SK-N-SH treated with all-trans-retinoic acid at 6 μM for 48 hours (cell line): ENCODE measurements at regions not wholly inside any gene's neighbourhood (a gene's known extent, or its start where the extent isn't known, plus 50 kb on each side); places are given as distances from the start of the nearest gene placed in this dataset.

Experiments used
- ATAC-seq: fragments of 200-7000 bp; cut with Tn5 transposase; 3 replicates; pipeline ENCODE4 v1.9.1; 2020; ENCODE audit warnings: mild to moderate bottlenecking, moderate library complexity
- ARNTL ChIP-seq: fragments of 450-650 bp; formaldehyde crosslinking; IDR thresholded peaks from 2 replicates; pipeline ENCODE4 v1.5.0; 2020; ENCODE audit warnings: low read depth, mild to moderate bottlenecking, moderate library complexity, borderline replicate concordance
- GLIS3 ChIP-seq: fragments of 250-450 bp; sonication (Bioruptor Pico); IDR thresholded peaks from 2 replicates; pipeline ENCODE4 v1.5.0; 2020; ENCODE audit warnings: mild to moderate bottlenecking, moderate library complexity
- ISL1 ChIP-seq: fragments of 250-450 bp; sonication (Bioruptor Pico); IDR thresholded peaks from 2 replicates; pipeline ENCODE4 v2.1.2; 2022; ENCODE audit warnings: mild to moderate bottlenecking, moderate library complexity
- OSR1 ChIP-seq: fragments of 250-450 bp; sonication (Bioruptor Pico); IDR thresholded peaks from 2 replicates; pipeline ENCODE4 v1.8.0; 2022; ENCODE audit warnings: moderate library complexity, mild to moderate bottlenecking, inconsistent platforms
- PPARA ChIP-seq: fragments of 250-450 bp; sonication (Bioruptor Pico); IDR thresholded peaks from 2 replicates; pipeline ENCODE4 v1.5.0; 2020; ENCODE audit warnings: mild to moderate bottlenecking, borderline replicate concordance
- RARB ChIP-seq: fragments of 250-450 bp; sonication (Bioruptor Pico); IDR thresholded peaks from 2 replicates; pipeline ENCODE4 v1.8.0; 2021; ENCODE audit warnings: mild to moderate bottlenecking, moderate library complexity
- SNAI2 ChIP-seq: fragments of 250-450 bp; sonication (Bioruptor Pico); IDR thresholded peaks from 2 replicates; pipeline ENCODE4 v1.5.0; 2020; ENCODE audit warnings: mild to moderate bottlenecking, moderate library complexity
- TCF4 ChIP-seq: fragments of 250-450 bp; sonication (Bioruptor Pico); IDR thresholded peaks from 2 replicates; pipeline ENCODE4 v1.8.0; 2021; ENCODE audit warnings: mild to moderate bottlenecking, moderate library complexity, borderline replicate concordance
- TOX ChIP-seq: fragments of 250-450 bp; sonication (Bioruptor Pico); IDR thresholded peaks from 2 replicates; pipeline ENCODE4 v1.8.0; 2021; ENCODE audit warnings: mild to moderate bottlenecking, moderate library complexity, borderline replicate concordance
- ZC3H10 ChIP-seq: fragments of 250-450 bp; sonication (Bioruptor Pico); IDR thresholded peaks from 2 replicates; pipeline ENCODE4 v1.5.1; 2021; ENCODE audit warnings: mild to moderate bottlenecking, moderate library complexity
- ZFP3 ChIP-seq: fragments of 250-450 bp; sonication (Bioruptor Pico); IDR thresholded peaks from 2 replicates; pipeline ENCODE4 v1.5.0; 2020; ENCODE audit warnings: mild to moderate bottlenecking, moderate library complexity
- ZFP30 ChIP-seq: fragments of 450-650 bp; formaldehyde crosslinking; IDR thresholded peaks from 2 replicates; pipeline ENCODE4 v1.5.0; 2022; ENCODE audit warnings: mild to moderate bottlenecking, moderate library complexity
- ZNF565 ChIP-seq: fragments of 450-650 bp; formaldehyde crosslinking; conservative IDR thresholded peaks from 2 replicates; pipeline ENCODE4 v1.5.0; 2020; ENCODE audit warnings: low read depth, mild to moderate bottlenecking, moderate library complexity
- ZNF70 ChIP-seq: fragments of 450-650 bp; formaldehyde crosslinking; IDR thresholded peaks from 2 replicates; pipeline ENCODE4 v1.5.0; 2020; ENCODE audit warnings: mild to moderate bottlenecking, moderate library complexity
- ZNF8 ChIP-seq: fragments of 450-650 bp; formaldehyde crosslinking; IDR thresholded peaks from 2 replicates; pipeline ENCODE4 v1.5.0; 2020; ENCODE audit warnings: mild to moderate bottlenecking, moderate library complexity
- TF ChIP-seq, protein P1 (sequence below): fragments of 250-450 bp; sonication (Bioruptor Pico); IDR thresholded peaks from 2 replicates; pipeline ENCODE4 v1.5.1; 2021; ENCODE audit warnings: mild to moderate bottlenecking, moderate library complexity
- TF ChIP-seq, protein P2 (sequence below): fragments of 250-450 bp; sonication (Bioruptor Pico); IDR thresholded peaks from 2 replicates; pipeline ENCODE4 v1.5.1; 2020; ENCODE audit warnings: low read depth, mild to moderate bottlenecking, moderate library complexity
- TF ChIP-seq, protein P3 (sequence below): fragments of 250-450 bp; sonication (Bioruptor Pico); IDR thresholded peaks from 2 replicates; pipeline ENCODE4 v1.8.0; 2020; ENCODE audit warnings: mild to moderate bottlenecking, moderate library complexity, borderline replicate concordance
- TF ChIP-seq, protein P4 (sequence below): fragments of 250-450 bp; sonication (Bioruptor Pico); IDR thresholded peaks from 2 replicates; pipeline ENCODE4 v1.8.0; 2021; ENCODE audit warnings: low read depth, mild to moderate bottlenecking, moderate library complexity, borderline replicate concordance
- TF ChIP-seq, protein P5 (sequence below): fragments of 250-450 bp; sonication (Bioruptor Pico); IDR thresholded peaks from 2 replicates; pipeline ENCODE4 v1.5.0; 2020; ENCODE audit warnings: mild to moderate bottlenecking, moderate library complexity

DNA sequence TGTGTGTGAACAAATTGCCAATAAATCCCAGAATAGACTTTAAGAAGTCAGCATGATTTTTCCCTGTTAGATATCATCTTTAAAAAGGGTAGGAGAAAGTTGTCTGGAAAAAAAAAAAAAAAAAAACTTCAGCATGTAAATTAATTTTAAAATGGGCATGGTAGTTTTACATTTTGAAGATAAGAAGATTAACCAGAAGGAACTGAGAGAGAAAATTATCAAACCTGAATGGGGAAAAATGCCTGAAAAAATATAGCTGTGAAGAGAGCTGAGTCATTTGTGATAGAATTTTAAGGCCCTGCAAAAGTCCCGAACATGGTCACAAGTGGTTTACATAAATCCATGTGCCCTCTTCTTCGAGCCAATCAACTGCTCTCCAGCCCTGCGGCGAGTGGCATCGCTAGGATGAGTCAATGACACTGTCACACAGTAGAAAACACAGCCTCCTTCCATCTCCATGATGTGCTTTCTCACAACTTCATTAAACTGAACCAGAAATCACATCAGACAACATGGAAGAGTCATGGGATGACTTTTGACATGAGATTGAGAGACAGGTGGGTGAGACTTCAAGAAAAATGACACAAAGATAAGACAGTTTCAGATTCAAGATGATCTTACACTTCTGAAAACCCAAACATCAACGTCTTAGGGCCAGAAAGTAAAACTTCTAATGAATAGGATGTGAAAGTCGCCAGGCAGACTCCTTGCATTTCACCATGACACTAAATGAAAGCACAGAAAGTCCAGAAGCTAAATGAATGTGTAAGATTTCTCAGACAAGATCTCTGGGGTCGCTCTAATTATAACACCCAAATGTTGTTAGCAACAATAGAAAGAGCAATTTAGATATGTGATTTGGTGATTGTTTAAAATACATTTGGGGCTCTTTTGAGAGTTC, 273.0 kb upstream of the ID2 start (continued):
- TF ChIP-seq, protein P1, sequence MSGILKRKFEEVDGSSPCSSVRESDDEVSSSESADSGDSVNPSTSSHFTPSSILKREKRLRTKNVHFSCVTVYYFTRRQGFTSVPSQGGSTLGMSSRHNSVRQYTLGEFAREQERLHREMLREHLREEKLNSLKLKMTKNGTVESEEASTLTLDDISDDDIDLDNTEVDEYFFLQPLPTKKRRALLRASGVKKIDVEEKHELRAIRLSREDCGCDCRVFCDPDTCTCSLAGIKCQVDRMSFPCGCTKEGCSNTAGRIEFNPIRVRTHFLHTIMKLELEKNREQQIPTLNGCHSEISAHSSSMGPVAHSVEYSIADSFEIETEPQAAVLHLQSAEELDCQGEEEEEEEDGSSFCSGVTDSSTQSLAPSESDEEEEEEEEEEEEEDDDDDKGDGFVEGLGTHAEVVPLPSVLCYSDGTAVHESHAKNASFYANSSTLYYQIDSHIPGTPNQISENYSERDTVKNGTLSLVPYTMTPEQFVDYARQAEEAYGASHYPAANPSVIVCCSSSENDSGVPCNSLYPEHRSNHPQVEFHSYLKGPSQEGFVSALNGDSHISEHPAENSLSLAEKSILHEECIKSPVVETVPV = no peak

DNA sequence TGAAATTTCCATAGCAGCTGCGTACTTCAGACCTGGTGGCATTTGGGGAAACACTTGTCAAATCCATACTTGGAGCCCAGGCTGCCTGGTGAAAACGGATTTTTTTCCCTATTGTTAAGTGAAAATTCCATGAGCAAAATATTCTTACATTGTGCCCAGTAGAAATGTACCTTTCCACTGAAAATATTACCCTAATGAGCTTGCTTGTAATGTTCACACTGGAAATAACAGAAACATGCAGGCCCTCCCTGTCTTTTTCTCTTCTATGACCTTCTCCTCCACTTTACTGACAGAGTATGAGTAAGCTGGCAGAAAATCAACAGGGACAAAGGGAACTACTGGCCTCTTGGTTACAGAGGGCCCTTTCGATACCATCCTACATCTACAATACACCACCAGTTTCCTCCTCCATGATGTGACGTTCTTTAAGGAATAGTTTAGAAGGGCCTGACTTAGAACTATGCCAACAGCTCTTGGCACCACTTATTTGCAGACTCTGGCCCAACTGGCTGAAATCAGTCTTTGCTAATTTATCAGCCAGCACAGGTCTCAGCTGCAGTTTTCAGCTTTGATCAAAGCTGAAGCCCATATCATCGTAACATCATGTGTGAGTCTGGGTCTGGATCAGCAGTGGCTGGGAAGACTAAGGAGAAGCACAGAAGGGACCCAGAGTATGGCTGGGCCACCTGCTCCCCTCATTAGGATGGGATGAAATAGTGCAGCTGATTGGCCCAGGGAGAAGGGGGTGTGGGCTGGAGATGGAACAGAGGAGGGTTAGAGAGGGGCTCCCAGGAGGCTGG, 272.2 kb upstream of the ID2 start:
- ATAC-seq = no peak

DNA sequence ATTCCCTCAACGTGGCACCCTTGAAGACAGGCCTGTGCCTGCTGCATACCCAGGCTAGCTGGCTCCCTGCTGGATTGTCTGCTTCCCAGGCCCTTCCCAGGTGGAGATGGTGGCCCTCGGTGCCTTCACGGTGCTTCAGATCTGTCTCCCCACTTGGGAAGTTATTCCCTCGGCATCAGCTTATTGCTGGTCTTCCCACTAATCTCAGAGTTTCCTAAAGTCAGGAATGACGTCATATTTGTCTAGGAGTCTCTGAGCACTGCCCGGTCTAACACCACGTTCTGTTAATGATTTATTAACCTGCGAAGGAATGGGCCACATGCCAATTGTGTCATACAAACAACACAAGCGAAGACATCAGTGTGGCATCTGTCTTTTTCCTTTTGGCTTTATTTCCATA, 269.8 kb upstream of the ID2 start:
- no peak for ATAC-seq
- TF ChIP-seq ISL1 (CRISPR knock-in tag) = no peak
- TF ChIP-seq RARB (CRISPR knock-in tag) = no peak
- no peak for TF ChIP-seq ZNF565 (CRISPR knock-in tag)
- no peak for TF ChIP-seq TOX (CRISPR knock-in tag)
- TF ChIP-seq TCF4 (CRISPR knock-in tag) = no peak
- no peak for TF ChIP-seq PPARA (CRISPR knock-in tag)
- TF ChIP-seq, protein P2, sequence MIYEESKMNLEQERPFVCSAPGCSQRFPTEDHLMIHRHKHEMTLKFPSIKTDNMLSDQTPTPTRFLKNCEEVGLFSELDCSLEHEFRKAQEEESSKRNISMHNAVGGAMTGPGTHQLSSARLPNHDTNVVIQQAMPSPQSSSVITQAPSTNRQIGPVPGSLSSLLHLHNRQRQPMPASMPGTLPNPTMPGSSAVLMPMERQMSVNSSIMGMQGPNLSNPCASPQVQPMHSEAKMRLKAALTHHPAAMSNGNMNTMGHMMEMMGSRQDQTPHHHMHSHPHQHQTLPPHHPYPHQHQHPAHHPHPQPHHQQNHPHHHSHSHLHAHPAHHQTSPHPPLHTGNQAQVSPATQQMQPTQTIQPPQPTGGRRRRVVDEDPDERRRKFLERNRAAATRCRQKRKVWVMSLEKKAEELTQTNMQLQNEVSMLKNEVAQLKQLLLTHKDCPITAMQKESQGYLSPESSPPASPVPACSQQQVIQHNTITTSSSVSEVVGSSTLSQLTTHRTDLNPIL (CRISPR knock-in tag) = no peak
- no peak for TF ChIP-seq OSR1 (CRISPR knock-in tag)
- TF ChIP-seq SNAI2 (CRISPR knock-in tag) = no peak
- no peak for TF ChIP-seq GLIS3
- TF ChIP-seq, protein P3, sequence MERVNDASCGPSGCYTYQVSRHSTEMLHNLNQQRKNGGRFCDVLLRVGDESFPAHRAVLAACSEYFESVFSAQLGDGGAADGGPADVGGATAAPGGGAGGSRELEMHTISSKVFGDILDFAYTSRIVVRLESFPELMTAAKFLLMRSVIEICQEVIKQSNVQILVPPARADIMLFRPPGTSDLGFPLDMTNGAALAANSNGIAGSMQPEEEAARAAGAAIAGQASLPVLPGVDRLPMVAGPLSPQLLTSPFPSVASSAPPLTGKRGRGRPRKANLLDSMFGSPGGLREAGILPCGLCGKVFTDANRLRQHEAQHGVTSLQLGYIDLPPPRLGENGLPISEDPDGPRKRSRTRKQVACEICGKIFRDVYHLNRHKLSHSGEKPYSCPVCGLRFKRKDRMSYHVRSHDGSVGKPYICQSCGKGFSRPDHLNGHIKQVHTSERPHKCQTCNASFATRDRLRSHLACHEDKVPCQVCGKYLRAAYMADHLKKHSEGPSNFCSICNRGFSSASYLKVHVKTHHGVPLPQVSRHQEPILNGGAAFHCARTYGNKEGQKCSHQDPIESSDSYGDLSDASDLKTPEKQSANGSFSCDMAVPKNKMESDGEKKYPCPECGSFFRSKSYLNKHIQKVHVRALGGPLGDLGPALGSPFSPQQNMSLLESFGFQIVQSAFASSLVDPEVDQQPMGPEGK (CRISPR knock-in tag) = no peak
- TF ChIP-seq, protein P1 = no peak
- TF ChIP-seq, protein P4, sequence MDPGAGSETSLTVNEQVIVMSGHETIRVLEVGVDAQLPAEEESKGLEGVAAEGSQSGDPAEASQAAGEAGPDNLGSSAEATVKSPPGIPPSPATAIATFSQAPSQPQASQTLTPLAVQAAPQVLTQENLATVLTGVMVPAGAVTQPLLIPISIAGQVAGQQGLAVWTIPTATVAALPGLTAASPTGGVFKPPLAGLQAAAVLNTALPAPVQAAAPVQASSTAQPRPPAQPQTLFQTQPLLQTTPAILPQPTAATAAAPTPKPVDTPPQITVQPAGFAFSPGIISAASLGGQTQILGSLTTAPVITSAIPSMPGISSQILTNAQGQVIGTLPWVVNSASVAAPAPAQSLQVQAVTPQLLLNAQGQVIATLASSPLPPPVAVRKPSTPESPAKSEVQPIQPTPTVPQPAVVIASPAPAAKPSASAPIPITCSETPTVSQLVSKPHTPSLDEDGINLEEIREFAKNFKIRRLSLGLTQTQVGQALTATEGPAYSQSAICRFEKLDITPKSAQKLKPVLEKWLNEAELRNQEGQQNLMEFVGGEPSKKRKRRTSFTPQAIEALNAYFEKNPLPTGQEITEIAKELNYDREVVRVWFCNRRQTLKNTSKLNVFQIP (CRISPR knock-in tag) = no peak
- TF ChIP-seq, protein P5, sequence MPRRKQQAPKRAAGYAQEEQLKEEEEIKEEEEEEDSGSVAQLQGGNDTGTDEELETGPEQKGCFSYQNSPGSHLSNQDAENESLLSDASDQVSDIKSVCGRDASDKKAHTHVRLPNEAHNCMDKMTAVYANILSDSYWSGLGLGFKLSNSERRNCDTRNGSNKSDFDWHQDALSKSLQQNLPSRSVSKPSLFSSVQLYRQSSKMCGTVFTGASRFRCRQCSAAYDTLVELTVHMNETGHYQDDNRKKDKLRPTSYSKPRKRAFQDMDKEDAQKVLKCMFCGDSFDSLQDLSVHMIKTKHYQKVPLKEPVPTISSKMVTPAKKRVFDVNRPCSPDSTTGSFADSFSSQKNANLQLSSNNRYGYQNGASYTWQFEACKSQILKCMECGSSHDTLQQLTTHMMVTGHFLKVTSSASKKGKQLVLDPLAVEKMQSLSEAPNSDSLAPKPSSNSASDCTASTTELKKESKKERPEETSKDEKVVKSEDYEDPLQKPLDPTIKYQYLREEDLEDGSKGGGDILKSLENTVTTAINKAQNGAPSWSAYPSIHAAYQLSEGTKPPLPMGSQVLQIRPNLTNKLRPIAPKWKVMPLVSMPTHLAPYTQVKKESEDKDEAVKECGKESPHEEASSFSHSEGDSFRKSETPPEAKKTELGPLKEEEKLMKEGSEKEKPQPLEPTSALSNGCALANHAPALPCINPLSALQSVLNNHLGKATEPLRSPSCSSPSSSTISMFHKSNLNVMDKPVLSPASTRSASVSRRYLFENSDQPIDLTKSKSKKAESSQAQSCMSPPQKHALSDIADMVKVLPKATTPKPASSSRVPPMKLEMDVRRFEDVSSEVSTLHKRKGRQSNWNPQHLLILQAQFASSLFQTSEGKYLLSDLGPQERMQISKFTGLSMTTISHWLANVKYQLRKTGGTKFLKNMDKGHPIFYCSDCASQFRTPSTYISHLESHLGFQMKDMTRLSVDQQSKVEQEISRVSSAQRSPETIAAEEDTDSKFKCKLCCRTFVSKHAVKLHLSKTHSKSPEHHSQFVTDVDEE (CRISPR knock-in tag) = no peak
- no peak for TF ChIP-seq ZFP30
- no peak for TF ChIP-seq ARNTL (CRISPR knock-in tag)
- no peak for TF ChIP-seq ZNF70 (CRISPR knock-in tag)
- no peak for TF ChIP-seq ZFP3
- no peak for TF ChIP-seq ZNF8 (CRISPR knock-in tag)
- no peak for TF ChIP-seq ZC3H10 (CRISPR knock-in tag)

More for the DNA sequence above, 272.2 kb upstream of the ID2 start:
- TF ChIP-seq RARB (CRISPR knock-in tag) = no peak
- no peak for TF ChIP-seq ZNF8 (CRISPR knock-in tag)
- no peak for TF ChIP-seq ZFP3
- no peak for TF ChIP-seq ARNTL (CRISPR knock-in tag)
- no peak for TF ChIP-seq ZC3H10 (CRISPR knock-in tag)
- no peak for TF ChIP-seq ZFP30
- TF ChIP-seq, protein P1 = no peak
- no peak for TF ChIP-seq SNAI2 (CRISPR knock-in tag)
- TF ChIP-seq ISL1 (CRISPR knock-in tag) = no peak
- TF ChIP-seq GLIS3 = no peak
- no peak for TF ChIP-seq TCF4 (CRISPR knock-in tag)
